ENCODE measurements at regions not wholly inside any gene's neighbourhood (a gene's known extent, or its start where the extent isn't known, plus 50 kb on each side); places are given as distances from the start of the nearest gene placed in this dataset.

- TF ChIP-seq CTCF (conservative IDR thresholded peaks at IDR 0.05; ENCODE audit: low read depth, low read length), result no peak
- no peak for TF ChIP-seq EZH2 (IDR thresholded peaks at IDR 0.05; ENCODE audit: borderline replicate concordance, low read depth, low read length, poor library complexity, severe bottlenecking)
These were observed 430.5 kb downstream of the OTOL1 start for GRCh38 chr3:161927131-161927530.

All from A673 (cell line).